ENCODE measurements at regions not wholly inside any gene's neighbourhood (a gene's known extent, or its start where the extent isn't known, plus 50 kb on each side); places are given as distances from the start of the nearest gene placed in this dataset.
A peak's percentile ranks its signal among the peaks of the same experiment; 100 is the strongest.

GRCh38 chr2:143968360-143968759 is 551.6 kb downstream of the ZEB2 start:
- no peak for TF ChIP-seq CTCF (IDR thresholded peaks at IDR 0.05; ENCODE audit: low read length, missing control alignments)
- DNase-seq (ENCODE audit: low read depth) = no peak
- H3K4me3 ChIP-seq (replicated peaks; ENCODE audit: low read depth, low read length) = no peak overlapping the region

DNA sequence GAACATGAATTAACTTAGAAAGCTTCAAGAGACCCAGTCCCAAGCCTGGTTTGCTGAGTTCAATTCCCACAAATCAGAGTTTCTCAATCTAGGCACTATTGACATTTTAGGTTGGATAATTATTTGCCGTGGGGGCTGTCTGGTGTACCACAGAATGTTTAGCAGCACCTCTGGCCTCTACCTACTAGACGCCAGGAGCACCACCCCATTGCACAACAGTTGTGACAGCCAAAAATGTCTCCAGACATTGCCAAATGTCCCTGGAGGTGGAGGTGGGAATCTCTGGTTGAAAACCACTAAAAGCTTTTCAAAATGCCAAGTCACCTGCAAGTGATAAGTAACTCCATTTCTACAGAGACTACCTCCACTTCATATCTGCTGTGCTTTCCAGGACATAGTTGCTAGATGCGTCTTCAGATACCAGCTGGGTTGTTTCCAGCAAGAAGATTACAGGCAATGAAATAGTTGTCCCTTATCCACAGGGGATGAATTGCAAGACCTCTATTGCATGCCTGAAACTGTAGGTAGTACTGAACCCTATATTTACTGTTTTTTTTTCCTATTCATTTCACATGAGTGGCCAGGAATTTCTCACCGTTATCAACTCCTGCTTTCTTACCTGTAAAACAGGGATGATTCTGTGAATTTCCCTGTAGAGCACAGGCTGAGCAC is 554.3 kb downstream of the ZEB2 start:
- no peak overlapping the region for H3K4me3 ChIP-seq (replicated peaks; ENCODE audit: low read depth, low read length)
- no peak for TF ChIP-seq CTCF (IDR thresholded peaks at IDR 0.05; ENCODE audit: low read length, missing control alignments)
- DNase-seq (ENCODE audit: low read depth) = no peak

- DNase-seq (ENCODE audit: low read depth) = no peak
- H3K4me3 ChIP-seq (replicated peaks; ENCODE audit: low read depth, low read length) = no peak overlapping the region
- no peak for TF ChIP-seq CTCF (IDR thresholded peaks at IDR 0.05; ENCODE audit: low read length, missing control alignments)
These were observed 555.0 kb downstream of the ZEB2 start for GRCh38 chr2:143964891-143965290.

DNA sequence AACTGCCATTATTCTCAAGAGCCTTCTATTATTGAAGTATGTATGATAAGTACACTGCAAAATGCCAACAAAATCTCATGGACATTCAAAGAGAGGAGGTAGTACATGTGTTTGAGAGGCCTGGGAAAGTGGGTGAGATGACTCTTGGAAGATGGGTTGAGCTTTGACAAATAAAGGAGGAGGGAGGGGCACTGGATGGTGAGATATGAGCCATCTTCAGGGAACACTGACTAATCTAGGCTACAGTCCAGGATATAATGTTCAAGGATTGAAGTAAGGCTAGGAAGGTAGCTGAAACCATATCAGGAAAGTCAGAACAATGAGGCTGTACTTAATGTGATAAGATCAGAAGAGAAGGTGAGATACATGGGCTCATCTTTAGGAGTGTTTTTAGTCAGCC is 559.7 kb downstream of the ZEB2 start:
- no peak overlapping the region for H3K4me3 ChIP-seq (replicated peaks; ENCODE audit: low read depth, low read length)
- no peak for TF ChIP-seq CTCF (IDR thresholded peaks at IDR 0.05; ENCODE audit: low read length, missing control alignments)
- no peak for DNase-seq (ENCODE audit: low read depth)

DNA sequence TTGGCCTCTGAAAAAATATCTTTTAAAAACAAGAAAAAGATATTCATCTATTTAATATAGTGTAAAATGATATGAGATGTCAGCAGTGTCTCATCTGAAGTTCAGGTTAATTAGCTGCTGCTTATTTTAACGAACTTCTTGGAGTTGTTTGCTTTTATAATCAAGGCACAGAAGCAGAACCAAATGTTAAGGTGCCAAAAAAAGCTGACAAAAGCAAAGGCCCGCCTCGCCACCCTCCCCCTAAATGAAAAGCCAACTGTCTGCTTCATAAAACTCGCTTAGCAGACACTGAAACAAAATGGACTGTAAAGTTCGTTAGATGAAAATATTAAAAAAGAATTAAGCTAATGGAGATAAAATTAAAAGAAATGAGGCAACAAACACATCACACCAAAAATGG is 562.6 kb downstream of the ZEB2 start:
- no peak for TF ChIP-seq CTCF (IDR thresholded peaks at IDR 0.05; ENCODE audit: low read length, missing control alignments)
- H3K4me3 ChIP-seq (replicated peaks; ENCODE audit: low read depth, low read length) = no peak overlapping the region
- no peak for DNase-seq (ENCODE audit: low read depth)

DNA sequence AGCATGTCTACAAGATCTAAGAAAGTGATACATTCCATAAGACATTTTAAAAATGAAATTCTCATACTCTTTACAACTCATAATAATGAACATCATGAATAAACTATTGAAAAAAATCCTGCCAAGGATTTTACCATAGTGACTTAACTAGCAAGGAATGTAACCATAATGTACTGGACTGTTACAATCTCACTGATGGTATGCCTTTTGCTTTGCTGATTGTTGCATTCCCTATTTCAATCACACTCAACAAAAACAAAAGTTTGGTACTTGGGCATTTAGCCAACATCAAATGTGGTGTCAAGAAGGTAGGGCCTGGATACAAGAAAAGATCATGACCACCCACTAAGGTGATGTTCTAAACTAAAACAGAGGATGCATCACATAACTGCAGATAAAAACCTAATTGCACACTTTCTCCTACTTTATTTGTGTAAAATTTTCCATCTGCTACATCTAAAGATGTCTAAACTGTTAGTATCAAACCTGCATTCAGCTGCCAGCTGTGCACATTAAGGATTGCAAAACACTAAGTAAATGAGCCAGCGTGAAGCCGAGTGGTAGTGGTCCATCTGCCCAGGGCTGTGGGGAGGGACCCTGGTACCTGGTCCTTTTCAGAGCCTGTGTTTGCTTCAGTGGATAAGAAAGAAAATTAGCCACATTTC is 564.4 kb downstream of the ZEB2 start:
- no peak for TF ChIP-seq CTCF (IDR thresholded peaks at IDR 0.05; ENCODE audit: low read length, missing control alignments)
- H3K4me3 ChIP-seq (replicated peaks; ENCODE audit: low read depth, low read length) = no peak overlapping the region
- peak; percentile 80 for DNase-seq (ENCODE audit: low read depth)

DNA sequence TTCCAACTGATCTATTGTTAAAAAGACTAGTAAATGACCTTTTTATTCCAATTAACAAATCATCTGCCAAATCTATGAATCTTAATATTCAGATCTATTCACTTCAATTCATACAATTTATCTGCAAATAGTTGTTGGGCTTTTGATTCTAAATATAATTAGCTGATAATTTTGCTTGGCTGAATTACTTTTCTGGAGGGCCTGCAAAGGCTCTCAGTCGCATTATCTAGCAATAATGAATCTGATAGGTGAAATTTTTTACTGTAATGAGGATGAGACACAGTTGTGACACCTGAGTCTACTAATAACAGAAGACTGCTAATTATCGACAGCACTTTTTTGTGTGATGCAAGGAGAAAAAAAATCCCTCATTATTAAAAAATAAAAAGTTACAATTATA is 565.1 kb downstream of the ZEB2 start:
- H3K4me3 ChIP-seq (replicated peaks; ENCODE audit: low read depth, low read length) = no peak overlapping the region
- TF ChIP-seq CTCF (IDR thresholded peaks at IDR 0.05; ENCODE audit: low read length, missing control alignments) = no peak
- DNase-seq (ENCODE audit: low read depth) = no peak

Data from fibroblast of pulmonary artery (primary cell).